PC-3 (cell line): ENCODE measurements at regions not wholly inside any gene's neighbourhood (a gene's known extent, or its start where the extent isn't known, plus 50 kb on each side); places are given as distances from the start of the nearest gene placed in this dataset.

Experiments used
- ATAC-seq: fragments of 200-7000 bp; cut with Tn5 transposase; 2 replicates; pipeline ENCODE4 v1.9.1; 2020; ENCODE audit warnings: mild to moderate bottlenecking, moderate library complexity
- BruUV-seq: library from RNA; stranded (reverse); fragments of 400-500 nt; replicated peaks from 2 replicates; lab custom pipeline; 2021; lab: Mats Ljungman, UMichigan
- CTCF ChIA-PET: fragments of 300-600 bp; sonication (Branson Sonifier 250); formaldehyde crosslinking; loops from one replicate; lab custom pipeline; 2022; ENCODE audit warnings: antibody characterized with exemption; lab: Charles Lee
- POLR2A ChIA-PET: fragments of 300-600 bp; sonication (Branson Sonifier 250); formaldehyde crosslinking; loops from one replicate; lab custom pipeline; 2022; ENCODE audit warnings: antibody characterized with exemption; ENCODE audit not compliant: unreplicated experiment; lab: Charles Lee
- DNase-seq: peaks from one replicate; pipeline ENCODE4 v3.0.0-alpha.2; 2015
- H2AFZ ChIP-seq: fragments of 300-600 bp; sonication (generic); 2 replicates; pipeline ENCODE4 v1.6.0; 2016; ENCODE audit warnings: antibody characterized with exemption, low read length
- H3F3A ChIP-seq: fragments of 300-600 bp; sonication (generic); one replicate; pipeline ENCODE4 v1.6.0; 2017; ENCODE audit warnings: antibody characterized with exemption, low read length, control low read depth, mild to moderate bottlenecking; ENCODE audit not compliant: unreplicated experiment
- H3K27ac ChIP-seq: fragments of 300-600 bp; sonication (generic); 2 replicates; pipeline ENCODE4 v1.5.1; 2016; ENCODE audit warnings: mild to moderate bottlenecking, low read length
- H3K27me3 ChIP-seq: fragments of 300-600 bp; sonication (generic); 2 replicates; pipeline ENCODE4 v1.6.1; 2016; ENCODE audit warnings: low read length, mixed read lengths
- H3K36me3 ChIP-seq: fragments of 300-600 bp; sonication (generic); 2 replicates; pipeline ENCODE4 v1.6.1; 2016; ENCODE audit warnings: low read depth, mixed run types, low read length, mixed read lengths
- H3K4me1 ChIP-seq: fragments of 300-600 bp; sonication (generic); 2 replicates; pipeline ENCODE4 v1.5.1; 2016; ENCODE audit warnings: low read length; ENCODE audit not compliant: insufficient read depth
- H3K4me2 ChIP-seq: fragments of 300-600 bp; sonication (generic); 2 replicates; pipeline ENCODE4 v1.6.0; 2016; ENCODE audit warnings: low read length
- H3K4me3 ChIP-seq: fragments of 300-600 bp; sonication (generic); 2 replicates; pipeline ENCODE4 v1.5.1; 2016; ENCODE audit warnings: mild to moderate bottlenecking, low read length, mixed read lengths
- H3K79me2 ChIP-seq: fragments of 300-600 bp; sonication (generic); 2 replicates; pipeline ENCODE4 v1.6.1; 2017; ENCODE audit warnings: low read length, mixed read lengths
- H3K9ac ChIP-seq: fragments of 300-600 bp; sonication (generic); 2 replicates; pipeline ENCODE4 v1.6.0; 2016; ENCODE audit warnings: mild to moderate bottlenecking, low read length
- H3K9me2 ChIP-seq: fragments of 300-600 bp; sonication (generic); replicated peaks from 2 replicates; pipeline ENCODE4 v1.6.1; 2016; ENCODE audit warnings: mixed run types, low read length, mixed read lengths
- H3K9me3 ChIP-seq: fragments of 300-600 bp; sonication (generic); 2 replicates; pipeline ENCODE4 v1.6.1; 2016; ENCODE audit warnings: low read length, mixed read lengths
- H4K20me1 ChIP-seq: fragments of 300-600 bp; sonication (generic); 2 replicates; pipeline ENCODE4 v1.6.1; 2016; ENCODE audit warnings: low read length, mixed read lengths
- EZH2 ChIP-seq: fragments of 300-600 bp; sonication (generic); IDR thresholded peaks from one replicate; pipeline ENCODE4 v1.6.1; 2017; ENCODE audit warnings: antibody characterized with exemption, mild to moderate bottlenecking, low read length; ENCODE audit not compliant: unreplicated experiment
- EZH2phosphoT487 ChIP-seq: fragments of 300-600 bp; sonication (generic); IDR thresholded peaks from 2 replicates; pipeline ENCODE4 v1.6.1; 2018; ENCODE audit warnings: mild to moderate bottlenecking, antibody characterized with exemption, low read length, borderline replicate concordance
- intact Hi-C: fragments of 100-400 bp; cut with micrococcal nuclease; formaldehyde crosslinking; loops from 2 replicates; pipeline ENCODE4 v1.9.0; 2023
- TF ChIP-seq, protein P1 (sequence below): fragments of 300-600 bp; sonication (generic); conservative IDR thresholded peaks from 2 replicates; pipeline ENCODE4 v1.5.1; 2017; ENCODE audit warnings: antibody characterized with exemption, low read depth, mild to moderate bottlenecking, low read length

DNA sequence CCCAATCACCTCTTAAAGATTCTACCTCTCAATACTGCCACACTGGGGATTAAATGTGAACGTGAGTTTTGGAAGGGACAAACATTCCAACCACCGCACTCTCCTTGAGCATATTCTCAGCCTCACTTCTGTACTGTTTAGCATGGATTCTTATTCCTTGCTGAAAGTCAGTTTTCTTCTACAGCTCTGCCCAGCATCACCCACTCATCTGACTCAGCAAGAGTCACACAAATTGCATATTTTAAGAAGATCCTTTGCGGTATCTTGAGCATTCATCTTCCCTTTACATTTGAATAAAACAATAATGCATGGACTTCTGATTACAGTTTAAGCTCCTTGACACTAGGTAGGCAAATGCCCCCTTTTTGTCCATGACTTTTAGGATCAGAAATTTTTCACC lies 251.6 kb upstream of the MKLN1 start:
- TF ChIP-seq, protein P1, sequence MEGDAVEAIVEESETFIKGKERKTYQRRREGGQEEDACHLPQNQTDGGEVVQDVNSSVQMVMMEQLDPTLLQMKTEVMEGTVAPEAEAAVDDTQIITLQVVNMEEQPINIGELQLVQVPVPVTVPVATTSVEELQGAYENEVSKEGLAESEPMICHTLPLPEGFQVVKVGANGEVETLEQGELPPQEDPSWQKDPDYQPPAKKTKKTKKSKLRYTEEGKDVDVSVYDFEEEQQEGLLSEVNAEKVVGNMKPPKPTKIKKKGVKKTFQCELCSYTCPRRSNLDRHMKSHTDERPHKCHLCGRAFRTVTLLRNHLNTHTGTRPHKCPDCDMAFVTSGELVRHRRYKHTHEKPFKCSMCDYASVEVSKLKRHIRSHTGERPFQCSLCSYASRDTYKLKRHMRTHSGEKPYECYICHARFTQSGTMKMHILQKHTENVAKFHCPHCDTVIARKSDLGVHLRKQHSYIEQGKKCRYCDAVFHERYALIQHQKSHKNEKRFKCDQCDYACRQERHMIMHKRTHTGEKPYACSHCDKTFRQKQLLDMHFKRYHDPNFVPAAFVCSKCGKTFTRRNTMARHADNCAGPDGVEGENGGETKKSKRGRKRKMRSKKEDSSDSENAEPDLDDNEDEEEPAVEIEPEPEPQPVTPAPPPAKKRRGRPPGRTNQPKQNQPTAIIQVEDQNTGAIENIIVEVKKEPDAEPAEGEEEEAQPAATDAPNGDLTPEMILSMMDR, result no peak
- no peak for TF ChIP-seq EZH2phosphoT487
- TF ChIP-seq EZH2, result no peak
- H3K4me3 ChIP-seq, result no peak overlapping the region
- H4K20me1 ChIP-seq, result 0 out of 2 replicates have a peak, but pooled peaks cover 6% of the 10 kb centered on the region
- peaks cover 34% of the 10 kb centered on the region for H3K79me2 ChIP-seq
- no peak overlapping the region for H3K4me2 ChIP-seq
- H2AFZ ChIP-seq, result no peak overlapping the region
- no peaks in the 10 kb centered on the region for H3K9me3 ChIP-seq
- peaks cover 5% of the 10 kb centered on the region for H3F3A ChIP-seq
- no peak overlapping the region for H3K27ac ChIP-seq
- no TSS peak for BruUV-seq
- H3K27me3 ChIP-seq, result no peaks in the 10 kb centered on the region
- no peaks in the 10 kb centered on the region for H3K9me2 ChIP-seq
- peaks cover 20% of the 10 kb centered on the region for H3K4me1 ChIP-seq
- CTCF ChIA-PET, result no interaction called here
- POLR2A ChIA-PET, result no interaction called here
- H3K9ac ChIP-seq, result no peak overlapping the region
- H3K36me3 ChIP-seq, result 0 out of 2 replicates have a peak, but pooled peaks cover 5% of the 10 kb centered on the region
- intact Hi-C loops, result no loop called here
- no peak for ATAC-seq
- DNase-seq, result peak; percentile 43

DNA sequence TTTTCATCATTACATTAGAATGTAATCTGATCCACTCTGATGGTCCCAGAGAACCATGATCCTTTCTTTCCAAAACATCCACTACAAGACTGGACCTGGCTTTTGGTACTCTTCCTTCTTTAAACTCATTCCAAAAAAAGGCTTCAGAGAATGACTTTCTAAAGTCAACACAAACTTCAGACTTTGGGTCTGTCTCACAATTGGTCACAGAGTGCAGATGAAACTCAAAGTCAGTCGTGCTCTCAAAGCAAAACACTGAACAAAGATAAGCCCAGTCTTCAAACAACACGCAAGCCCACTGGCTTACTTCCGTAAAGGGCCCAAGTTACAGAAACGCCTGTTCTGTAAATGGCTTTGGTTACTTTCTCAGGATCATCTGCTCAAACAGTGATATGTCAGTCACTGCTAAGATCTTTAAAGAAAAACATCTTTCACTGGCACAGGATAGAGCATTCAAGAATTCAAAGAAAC lies 250.9 kb upstream of the MKLN1 start:
- Histone ChIP-seq H3K9me3 (no peaks in the 10 kb centered on the region), H3K4me3 (no peak overlapping the region), H4K20me1 (0 out of 2 replicates have a peak, but pooled peaks cover 6% of the 10 kb centered on the region), H3K27ac (no peak overlapping the region), H3F3A (peaks cover 5% of the 10 kb centered on the region), H3K4me2 (no peak overlapping the region), H3K9me2 (no peaks in the 10 kb centered on the region), H3K79me2 (peaks cover 40% of the 10 kb centered on the region), H3K4me1 (peaks cover 20% of the 10 kb centered on the region), H2AFZ (no peak overlapping the region), H3K9ac (no peak overlapping the region), H3K27me3 (no peaks in the 10 kb centered on the region), H3K36me3 (0 out of 2 replicates have a peak, but pooled peaks cover 5% of the 10 kb centered on the region)
- intact Hi-C loops, result no loop called here
- BruUV-seq, result no TSS peak
- POLR2A ChIA-PET, result no interaction called here
- DNase-seq (no peak), ATAC-seq (no peak)
- CTCF ChIA-PET, result no interaction called here
- TF ChIP-seq EZH2, result no peak
- TF ChIP-seq EZH2phosphoT487, result no peak
- TF ChIP-seq, protein P1, result no peak

DNA sequence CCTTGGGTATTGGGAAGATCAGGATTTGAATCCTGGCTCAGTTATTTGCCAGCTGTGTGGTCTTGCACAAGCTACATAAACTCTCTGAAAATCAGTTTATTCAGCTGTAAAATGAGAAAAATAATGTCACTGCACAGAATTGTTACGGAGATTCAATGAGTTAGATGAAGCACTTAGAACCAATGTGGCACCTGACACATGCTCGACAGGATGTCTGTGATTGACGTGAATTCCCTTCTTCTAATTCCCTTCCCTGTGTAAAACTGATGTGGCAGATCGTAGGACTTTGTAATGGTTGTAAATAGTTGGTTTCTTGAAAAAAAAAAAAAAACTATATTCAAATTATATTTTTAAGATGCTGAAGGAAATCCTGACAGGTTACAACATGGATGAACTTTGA lies 249.9 kb upstream of the MKLN1 start:
- Histone ChIP-seq H3K27ac (no peak overlapping the region), H3K4me3 (no peak overlapping the region), H3K9ac (no peak overlapping the region), H3K79me2 (peaks cover 43% of the 10 kb centered on the region), H3F3A (peaks cover 5% of the 10 kb centered on the region), H3K4me1 (peaks cover 13% of the 10 kb centered on the region), H2AFZ (no peak overlapping the region), H3K36me3 (0 out of 2 replicates have a peak, but pooled peaks cover 5% of the 10 kb centered on the region), H3K27me3 (no peaks in the 10 kb centered on the region), H3K9me3 (no peaks in the 10 kb centered on the region), H4K20me1 (0 out of 2 replicates have a peak, but pooled peaks cover 5% of the 10 kb centered on the region), H3K4me2 (no peak overlapping the region), H3K9me2 (no peaks in the 10 kb centered on the region)
- BruUV-seq, result no TSS peak
- DNase-seq (no peak), ATAC-seq (no peak)
- intact Hi-C loops, result no loop called here
- ChIA-PET CTCF (no interaction called here), POLR2A (no interaction called here)
- no peak for TF ChIP-seq EZH2
- no peak for TF ChIP-seq EZH2phosphoT487
- TF ChIP-seq, protein P1, result no peak
